ENCODE measurements at regions not wholly inside any gene's neighbourhood (a gene's known extent, or its start where the extent isn't known, plus 50 kb on each side); places are given as distances from the start of the nearest gene placed in this dataset.

DNA sequence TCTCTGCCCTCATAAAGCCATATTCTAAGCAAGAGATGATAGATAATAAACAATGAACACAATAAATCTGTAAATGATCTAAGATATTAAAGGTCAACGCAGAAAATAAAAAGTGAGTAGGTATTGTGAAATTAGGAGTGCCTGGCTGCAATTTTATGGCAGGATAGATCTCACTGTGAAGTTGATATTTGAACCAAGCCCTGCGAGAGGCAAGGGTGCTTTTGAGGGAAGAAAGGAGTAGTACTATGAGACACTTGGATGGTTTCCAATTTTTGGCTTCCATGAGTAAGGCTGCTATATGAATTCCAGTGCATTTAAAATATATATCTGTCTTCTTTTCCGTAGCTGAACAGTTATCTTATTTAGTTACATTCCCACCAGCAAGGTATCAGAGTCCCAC, 720.0 kb upstream of the CNTN5 start:
- TF ChIP-seq, protein P1, sequence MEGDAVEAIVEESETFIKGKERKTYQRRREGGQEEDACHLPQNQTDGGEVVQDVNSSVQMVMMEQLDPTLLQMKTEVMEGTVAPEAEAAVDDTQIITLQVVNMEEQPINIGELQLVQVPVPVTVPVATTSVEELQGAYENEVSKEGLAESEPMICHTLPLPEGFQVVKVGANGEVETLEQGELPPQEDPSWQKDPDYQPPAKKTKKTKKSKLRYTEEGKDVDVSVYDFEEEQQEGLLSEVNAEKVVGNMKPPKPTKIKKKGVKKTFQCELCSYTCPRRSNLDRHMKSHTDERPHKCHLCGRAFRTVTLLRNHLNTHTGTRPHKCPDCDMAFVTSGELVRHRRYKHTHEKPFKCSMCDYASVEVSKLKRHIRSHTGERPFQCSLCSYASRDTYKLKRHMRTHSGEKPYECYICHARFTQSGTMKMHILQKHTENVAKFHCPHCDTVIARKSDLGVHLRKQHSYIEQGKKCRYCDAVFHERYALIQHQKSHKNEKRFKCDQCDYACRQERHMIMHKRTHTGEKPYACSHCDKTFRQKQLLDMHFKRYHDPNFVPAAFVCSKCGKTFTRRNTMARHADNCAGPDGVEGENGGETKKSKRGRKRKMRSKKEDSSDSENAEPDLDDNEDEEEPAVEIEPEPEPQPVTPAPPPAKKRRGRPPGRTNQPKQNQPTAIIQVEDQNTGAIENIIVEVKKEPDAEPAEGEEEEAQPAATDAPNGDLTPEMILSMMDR (IDR thresholded peaks at IDR 0.05 in 8 of 11, conservative IDR thresholded peaks at IDR 0.05 in 3 of 11) = no peak
- TF ChIP-seq POLR2A (IDR thresholded peaks at IDR 0.05) = no peak
